GM21390 (cell line): ENCODE measurements at regions not wholly inside any gene's neighbourhood (a gene's known extent, or its start where the extent isn't known, plus 50 kb on each side); places are given as distances from the start of the nearest gene placed in this dataset.

Source experiments
- ATAC-seq: cut with Tn5 transposase; IDR thresholded peaks from one replicate; pipeline ENCODE4 v1.9.1; 2021; ENCODE audit not compliant: unreplicated experiment

- ATAC-seq, result no peak
These were observed 133.4 kb upstream of the FNDC3A start for GRCh38 chr13:48842316-48842715.

- ATAC-seq, result no peak
These were observed 131.9 kb upstream of the FNDC3A start for GRCh38 chr13:48843630-48844380.

- no peak for ATAC-seq
These were observed 131.0 kb upstream of the FNDC3A start for GRCh38 chr13:48844676-48845075.

GRCh38 chr13:48849515-48849914, 126.2 kb upstream of the FNDC3A start:
- no peak for ATAC-seq

- ATAC-seq, result no peak
These were observed 124.0 kb upstream of the FNDC3A start for GRCh38 chr13:48851707-48852106.

- ATAC-seq, result no peak
These were observed 122.6 kb upstream of the FNDC3A start for GRCh38 chr13:48852911-48853727.

- ATAC-seq, result no peak
These were observed 122.0 kb upstream of the FNDC3A start for GRCh38 chr13:48853728-48854102.

GRCh38 chr13:48857576-48857975, 118.1 kb upstream of the FNDC3A start:
- ATAC-seq, result no peak

- no peak for ATAC-seq
These were observed 117.4 kb upstream of the FNDC3A start for GRCh38 chr13:48858122-48858902.

GRCh38 chr13:48859272-48860105, 116.2 kb upstream of the FNDC3A start:
- no peak for ATAC-seq

GRCh38 chr13:48860364-48860763, 115.3 kb upstream of the FNDC3A start:
- ATAC-seq, result no peak

GRCh38 chr13:48862572-48862971, 113.1 kb upstream of the FNDC3A start:
- no peak for ATAC-seq

GRCh38 chr13:48864100-48864499, 111.6 kb upstream of the FNDC3A start:
- no peak for ATAC-seq

- no peak for ATAC-seq
These were observed 109.5 kb upstream of the FNDC3A start for GRCh38 chr13:48866249-48866648.

GRCh38 chr13:48873081-48873480, 102.6 kb upstream of the FNDC3A start:
- no peak for ATAC-seq

GRCh38 chr13:48873587-48873986, 102.1 kb upstream of the FNDC3A start:
- ATAC-seq, result no peak

GRCh38 chr13:48874165-48874564, 101.5 kb upstream of the FNDC3A start:
- no peak for ATAC-seq

- no peak for ATAC-seq
These were observed 100.7 kb upstream of the FNDC3A start for GRCh38 chr13:48875047-48875446.

GRCh38 chr13:48876289-48876688, 99.4 kb upstream of the FNDC3A start:
- ATAC-seq, result no peak

GRCh38 chr13:48879432-48879831, 96.3 kb upstream of the FNDC3A start:
- no peak for ATAC-seq

- no peak for ATAC-seq
These were observed 95.9 kb upstream of the FNDC3A start for GRCh38 chr13:48879854-48880253.
